Upper lobe of left lung (tissue), 6 donors: ENCODE measurements at regions not wholly inside any gene's neighbourhood (a gene's known extent, or its start where the extent isn't known, plus 50 kb on each side); places are given as distances from the start of the nearest gene placed in this dataset.

ENCODE experiments used
- ATAC-seq, 2 donors: fragments of 200-7000 bp; cut with Tn5 transposase; one replicate each; pipeline ENCODE4 v1.9.1; 2022; ENCODE audit warnings: mild to moderate bottlenecking in 2 of 2, moderate library complexity in 2 of 2; ENCODE audit not compliant: low FRiP score in 2 of 2
- DNase-seq, 2 donors: peaks; one replicate each; pipeline ENCODE4 v3.0.0-alpha.2; 2019 to 2020
- H3K27ac ChIP-seq, 4 donors: fragments of 200-600 bp; sonication (generic); one replicate each; pipeline ENCODE4 v1.5.1; 2016 to 2019
- H3K27me3 ChIP-seq, 4 donors: fragments of 200-600 bp; sonication (generic); one replicate each; pipeline ENCODE4 v1.5.1; 2017 to 2019
- H3K36me3 ChIP-seq, 4 donors: fragments of 200-600 bp; sonication (generic); one replicate each; pipeline ENCODE4 v1.5.1; 2016 to 2019
- H3K4me1 ChIP-seq, 4 donors: fragments of 200-600 bp; sonication (generic); one replicate each; pipeline ENCODE4 v1.5.1; 2018 to 2019
- H3K4me3 ChIP-seq, 4 donors: fragments of 200-600 bp; sonication (generic); one replicate each; pipeline ENCODE4 v1.5.1; 2017 to 2019; ENCODE audit warnings: mild to moderate bottlenecking in 2 of 4, moderate library complexity in 1 of 4
- H3K9me3 ChIP-seq, 4 donors: fragments of 200-600 bp; sonication (generic); one replicate each; pipeline ENCODE4 v1.5.1; 2018 to 2019
- EP300 ChIP-seq, 4 donors: sonication (generic); formaldehyde crosslinking; IDR thresholded peaks; one replicate each; pipeline ENCODE4 v1.5.1; 2017; ENCODE audit warnings: antibody characterized with exemption in 4 of 4, control low read depth in 2 of 4
- POLR2A ChIP-seq, 4 donors: fragments of 450-650 bp; IDR thresholded peaks; one replicate each; pipeline ENCODE4 v1.5.1; 2016 to 2017; ENCODE audit warnings: antibody characterized with exemption in 4 of 4, mild to moderate bottlenecking in 2 of 4
- POLR2AphosphoS5 ChIP-seq, 2 donors: sonication (generic); formaldehyde crosslinking; IDR thresholded peaks; one replicate each; pipeline ENCODE4 v1.5.1; 2017; ENCODE audit warnings: antibody characterized with exemption in 2 of 2
- WGBS, 2 donors: methylation state at CpG; one replicate each; pipeline ENCODE4 v1.1.5; 2017 to 2018; 5-methylcytosine and 5-hydroxymethylcytosine counted together
- TF ChIP-seq, protein P1 (sequence below), 6 experiments: fragments of 450-650 bp in 4 of 6; fragments of 200-600 bp in 2 of 6; sonication (generic) in 2 of 6; IDR thresholded peaks; one replicate each; pipeline ENCODE4 v1.5.1; 2016 to 2019; ENCODE audit warnings: antibody characterized with exemption in 6 of 6
- donor health status: DM: no; HTN: no; CAD: no; lungs with moderate emphysema.
- donor health status: DM: no; HTN: yes; CAD: no; lungs with severe emphysema.

DNA sequence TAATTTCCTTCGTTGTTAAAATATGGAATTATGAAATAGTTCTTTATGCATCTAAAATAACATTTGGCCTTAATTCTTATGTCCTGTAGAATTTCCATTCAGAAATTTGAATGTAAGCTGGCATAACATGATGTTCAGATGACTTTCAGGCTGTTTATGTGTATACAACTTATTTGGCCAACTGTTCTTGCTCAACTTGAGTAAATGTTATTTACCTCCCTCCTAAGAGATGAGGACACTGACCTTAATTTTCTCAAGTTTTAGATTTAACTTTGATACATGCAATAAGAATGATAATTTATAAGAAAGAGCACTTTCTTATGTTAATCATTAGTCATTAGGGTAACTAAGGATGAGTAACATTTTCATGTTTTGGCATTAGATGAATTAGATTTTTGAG lies 365.4 kb downstream of the AEBP2 start:
- Histone ChIP-seq H3K27me3 (no peaks in the 10 kb centered on the region), H3K9me3 (no peaks in the 10 kb centered on the region), H3K4me1 (no peaks in the 10 kb centered on the region), H3K27ac (no peak overlapping the region), H3K36me3 (no peaks in the 10 kb centered on the region), H3K4me3 (no peak overlapping the region)
- TF ChIP-seq POLR2AphosphoS5 (IDR thresholded peaks at IDR 0.05) (no peak), EP300 (IDR thresholded peaks at IDR 0.05) (no peak), POLR2A (IDR thresholded peaks at IDR 0.05) (no peak)
- TF ChIP-seq, protein P1, sequence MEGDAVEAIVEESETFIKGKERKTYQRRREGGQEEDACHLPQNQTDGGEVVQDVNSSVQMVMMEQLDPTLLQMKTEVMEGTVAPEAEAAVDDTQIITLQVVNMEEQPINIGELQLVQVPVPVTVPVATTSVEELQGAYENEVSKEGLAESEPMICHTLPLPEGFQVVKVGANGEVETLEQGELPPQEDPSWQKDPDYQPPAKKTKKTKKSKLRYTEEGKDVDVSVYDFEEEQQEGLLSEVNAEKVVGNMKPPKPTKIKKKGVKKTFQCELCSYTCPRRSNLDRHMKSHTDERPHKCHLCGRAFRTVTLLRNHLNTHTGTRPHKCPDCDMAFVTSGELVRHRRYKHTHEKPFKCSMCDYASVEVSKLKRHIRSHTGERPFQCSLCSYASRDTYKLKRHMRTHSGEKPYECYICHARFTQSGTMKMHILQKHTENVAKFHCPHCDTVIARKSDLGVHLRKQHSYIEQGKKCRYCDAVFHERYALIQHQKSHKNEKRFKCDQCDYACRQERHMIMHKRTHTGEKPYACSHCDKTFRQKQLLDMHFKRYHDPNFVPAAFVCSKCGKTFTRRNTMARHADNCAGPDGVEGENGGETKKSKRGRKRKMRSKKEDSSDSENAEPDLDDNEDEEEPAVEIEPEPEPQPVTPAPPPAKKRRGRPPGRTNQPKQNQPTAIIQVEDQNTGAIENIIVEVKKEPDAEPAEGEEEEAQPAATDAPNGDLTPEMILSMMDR (IDR thresholded peaks at IDR 0.05): no peak
- DNase-seq (no peak), ATAC-seq (no peak)
- 77 to 85% methylated on average over 1 of the region's 1 CpG for WGBS, 2 donors

DNA sequence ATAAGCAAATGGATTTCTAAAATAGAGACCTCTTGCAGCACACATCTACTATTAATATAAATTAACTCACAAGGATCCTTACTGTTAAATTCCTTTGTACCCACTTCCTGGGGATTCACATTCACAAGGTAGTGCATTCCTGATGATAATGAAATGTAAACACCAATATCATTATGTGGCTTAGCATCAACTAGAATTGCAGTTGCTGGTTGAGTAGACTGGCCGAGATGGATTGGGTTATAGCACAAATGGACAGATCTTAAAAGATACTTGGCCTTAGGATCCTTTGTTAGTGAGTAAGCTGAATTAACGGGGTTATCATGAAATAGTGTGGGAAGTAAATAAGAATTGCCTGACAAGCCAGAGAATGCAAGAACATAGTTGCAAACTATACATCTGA lies 369.1 kb downstream of the AEBP2 start:
- TF ChIP-seq POLR2AphosphoS5 (IDR thresholded peaks at IDR 0.05) (no peak), POLR2A (IDR thresholded peaks at IDR 0.05) (no peak), EP300 (IDR thresholded peaks at IDR 0.05) (no peak)
- TF ChIP-seq, protein P1 (IDR thresholded peaks at IDR 0.05): no peak
- WGBS, 2 donors: 86 to 91% methylated on average over 2 of the region's 2 CpGs
- H3K36me3 ChIP-seq: no peaks in the 10 kb centered on the region
- no peaks in the 10 kb centered on the region for H3K9me3 ChIP-seq
- H3K27me3 ChIP-seq: no peaks in the 10 kb centered on the region
- DNase-seq (no peak), ATAC-seq (no peak)
- no peak overlapping the region for H3K27ac ChIP-seq
- H3K4me1 ChIP-seq: no peaks in the 10 kb centered on the region
- no peak overlapping the region for H3K4me3 ChIP-seq

DNA sequence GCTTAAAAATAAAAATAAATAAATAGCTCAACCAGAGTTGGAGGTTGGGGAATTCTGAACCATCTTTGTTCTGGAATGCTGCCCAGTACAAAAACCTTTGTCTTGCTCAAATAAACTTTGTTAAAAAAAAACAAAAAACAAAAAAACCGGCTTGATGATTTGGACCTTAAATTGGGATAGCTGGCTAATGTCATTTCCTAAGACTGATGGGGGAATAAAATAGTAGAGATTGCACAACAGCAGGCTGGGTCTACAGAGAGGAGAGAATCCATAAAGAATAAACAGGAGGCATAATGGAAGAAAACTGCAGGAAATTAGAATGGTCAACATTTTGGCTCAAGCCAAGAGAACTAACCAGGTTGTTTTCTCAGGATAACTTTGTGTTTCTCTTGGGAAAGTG lies 370.9 kb downstream of the AEBP2 start:
- ATAC-seq: no peak
- Histone ChIP-seq H3K36me3 (no peaks in the 10 kb centered on the region), H3K4me3 (no peak overlapping the region), H3K27me3 (no peaks in the 10 kb centered on the region), H3K9me3 (no peaks in the 10 kb centered on the region), H3K4me1 (no peaks in the 10 kb centered on the region), H3K27ac (no peak overlapping the region)
- 50 to 53% methylated on average over 1 of the region's 1 CpG for WGBS, 2 donors
- DNase-seq: no peak
- no peak for TF ChIP-seq POLR2AphosphoS5 (IDR thresholded peaks at IDR 0.05)
- no peak for TF ChIP-seq POLR2A (IDR thresholded peaks at IDR 0.05)
- no peak for TF ChIP-seq EP300 (IDR thresholded peaks at IDR 0.05)
- TF ChIP-seq, protein P1 (IDR thresholded peaks at IDR 0.05): no peak

DNA sequence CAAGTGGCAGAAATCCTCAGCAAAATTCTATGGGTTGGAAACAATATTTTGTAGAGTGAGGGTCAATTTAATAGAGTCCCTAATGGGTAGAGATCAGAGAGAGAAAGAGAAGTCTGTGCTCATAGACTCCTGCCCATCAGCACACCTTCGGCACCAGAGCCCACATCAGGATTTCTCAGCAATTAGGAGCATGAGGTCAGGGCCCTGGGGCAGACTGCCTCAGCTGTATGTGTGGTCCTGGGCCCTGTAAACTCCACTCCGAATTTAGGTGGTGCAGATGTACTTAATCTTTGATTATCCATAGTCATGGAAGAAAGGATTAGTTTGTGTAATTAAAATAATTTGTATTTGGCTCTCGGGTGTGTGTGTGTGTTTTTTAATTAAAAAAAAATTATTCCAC lies 372.6 kb downstream of the AEBP2 start:
- TF ChIP-seq EP300 (IDR thresholded peaks at IDR 0.05) (no peak), POLR2AphosphoS5 (IDR thresholded peaks at IDR 0.05) (no peak)
- no peak overlapping the region for H3K4me3 ChIP-seq
- H3K36me3 ChIP-seq: no peaks in the 10 kb centered on the region
- no peak overlapping the region for H3K27ac ChIP-seq
- WGBS, 2 donors: 81 to 91% methylated on average over 3 of the region's 3 CpGs
- no peaks in the 10 kb centered on the region for H3K4me1 ChIP-seq
- ATAC-seq: no peak
- no peaks in the 10 kb centered on the region for H3K27me3 ChIP-seq
- no peak for DNase-seq
- no peaks in the 10 kb centered on the region for H3K9me3 ChIP-seq

DNA sequence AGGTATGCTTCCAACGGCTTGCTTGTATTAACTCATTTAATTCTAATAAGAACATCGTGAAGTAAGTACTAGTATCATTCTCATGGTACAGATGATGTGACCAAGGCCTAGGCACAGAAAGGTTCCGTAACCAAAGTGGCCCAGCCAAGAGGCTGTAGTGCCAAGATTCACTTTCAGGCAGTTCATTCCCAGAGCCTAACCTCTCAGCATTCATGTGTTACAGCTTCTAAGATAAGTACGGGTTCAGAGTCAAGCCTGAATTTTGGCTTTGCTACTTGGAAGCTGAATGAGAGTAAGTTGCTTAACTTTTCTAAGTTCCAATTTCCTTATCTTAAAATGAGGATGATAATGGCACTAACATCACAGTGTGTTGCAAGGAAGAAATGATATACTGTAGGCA lies 379.9 kb downstream of the AEBP2 start:
- Histone ChIP-seq H3K9me3 (no peaks in the 10 kb centered on the region), H3K27ac (no peak overlapping the region), H3K36me3 (no peaks in the 10 kb centered on the region), H3K4me3 (no peak overlapping the region), H3K27me3 (no peaks in the 10 kb centered on the region), H3K4me1 (no peaks in the 10 kb centered on the region)
- peak in 1 of 2 donors; percentile 73 for ATAC-seq
- DNase-seq: no peak
- TF ChIP-seq POLR2A (IDR thresholded peaks at IDR 0.05): no peak
- no peak for TF ChIP-seq EP300 (IDR thresholded peaks at IDR 0.05)
- TF ChIP-seq, protein P1 (IDR thresholded peaks at IDR 0.05): no peak
- TF ChIP-seq POLR2AphosphoS5 (IDR thresholded peaks at IDR 0.05): no peak
- 73 to 82% methylated on average over 4 of the region's 4 CpGs for WGBS, 2 donors
